WTC11 (cell line): ENCODE measurements at regions not wholly inside any gene's neighbourhood (a gene's known extent, or its start where the extent isn't known, plus 50 kb on each side); places are given as distances from the start of the nearest gene placed in this dataset.

Experiments used
- CREM ChIP-seq: sonication (generic); formaldehyde crosslinking; IDR thresholded peaks from 2 replicates; pipeline ENCODE4 v1.8.1; 2022; ENCODE audit warnings: mild to moderate bottlenecking, missing genetic modification reagents, moderate library complexity
- CTCF ChIP-seq: fragments of 200-600 bp; IDR thresholded peaks from 2 replicates; pipeline ENCODE4 v1.8.0; 2022; ENCODE audit warnings: antibody characterized with exemption
- MAX ChIP-seq: sonication (generic); formaldehyde crosslinking; IDR thresholded peaks from 2 replicates; pipeline ENCODE4 v1.8.0; 2022; ENCODE audit warnings: mild to moderate bottlenecking, missing genetic modification reagents
- TCF7 ChIP-seq: sonication (generic); formaldehyde crosslinking; IDR thresholded peaks from 2 replicates; pipeline ENCODE4 v1.8.0; 2022; ENCODE audit warnings: mild to moderate bottlenecking, low read depth, missing genetic modification reagents, moderate library complexity

GRCh38 chr1:222921945-222922344 lies 107.1 kb downstream of the DISP1 start:
- TF ChIP-seq TCF7 (CRISPR knock-in tag) (no peak), CTCF (no peak), MAX (CRISPR knock-in tag) (no peak), CREM (CRISPR knock-in tag) (no peak)
